WTC11 (cell line): ENCODE measurements at regions not wholly inside any gene's neighbourhood (a gene's known extent, or its start where the extent isn't known, plus 50 kb on each side); places are given as distances from the start of the nearest gene placed in this dataset.

Source experiments
- FOXP1 ChIP-seq: sonication (generic); formaldehyde crosslinking; IDR thresholded peaks from 2 replicates; pipeline ENCODE4 v1.8.0; 2022; ENCODE audit warnings: missing genetic modification reagents, mild to moderate bottlenecking, moderate library complexity, borderline replicate concordance
- SP1 ChIP-seq: sonication (generic); formaldehyde crosslinking; conservative IDR thresholded peaks from 2 replicates; pipeline ENCODE4 v1.8.1; 2022; ENCODE audit warnings: missing genetic modification reagents
- TF ChIP-seq, protein P1 (sequence below): sonication (generic); formaldehyde crosslinking; IDR thresholded peaks from 2 replicates; pipeline ENCODE4 v1.8.0; 2023; ENCODE audit warnings: mild to moderate bottlenecking, missing genetic modification reagents
- TF ChIP-seq, protein P2 (sequence below): fragments of 200-600 bp; IDR thresholded peaks from 2 replicates; pipeline ENCODE4 v1.8.0; 2022; ENCODE audit warnings: antibody characterized with exemption

DNA sequence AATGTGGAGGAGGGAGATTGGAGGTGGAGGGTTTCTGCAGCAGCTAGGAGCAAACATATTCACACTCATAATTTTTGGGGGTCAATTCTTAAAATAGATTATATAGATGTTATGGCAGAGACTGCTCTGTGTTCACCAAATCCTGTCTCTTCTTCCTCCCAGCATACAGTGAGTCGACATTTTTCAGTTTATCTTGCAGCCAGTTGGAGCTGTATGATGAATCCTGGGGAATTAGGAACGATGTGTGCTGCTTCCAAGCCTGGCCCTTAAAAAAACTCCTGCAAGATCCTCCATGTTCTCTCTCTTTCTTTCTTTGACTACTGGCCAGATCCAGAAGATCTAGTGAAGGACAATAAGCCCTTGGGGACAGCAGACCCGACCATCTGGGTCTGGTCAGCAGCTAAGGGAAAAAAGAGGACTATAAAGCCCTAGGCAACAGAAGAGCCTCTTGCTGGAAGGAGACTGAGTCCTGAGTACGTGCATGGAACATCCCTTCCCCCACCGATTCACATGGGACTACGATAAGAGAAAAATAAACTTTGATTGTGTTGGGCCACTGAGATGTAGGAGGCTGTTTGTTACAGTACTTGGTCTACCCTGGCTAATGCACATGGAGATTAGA lies 55.8 kb upstream of the POMP start:
- TF ChIP-seq, protein P1, sequence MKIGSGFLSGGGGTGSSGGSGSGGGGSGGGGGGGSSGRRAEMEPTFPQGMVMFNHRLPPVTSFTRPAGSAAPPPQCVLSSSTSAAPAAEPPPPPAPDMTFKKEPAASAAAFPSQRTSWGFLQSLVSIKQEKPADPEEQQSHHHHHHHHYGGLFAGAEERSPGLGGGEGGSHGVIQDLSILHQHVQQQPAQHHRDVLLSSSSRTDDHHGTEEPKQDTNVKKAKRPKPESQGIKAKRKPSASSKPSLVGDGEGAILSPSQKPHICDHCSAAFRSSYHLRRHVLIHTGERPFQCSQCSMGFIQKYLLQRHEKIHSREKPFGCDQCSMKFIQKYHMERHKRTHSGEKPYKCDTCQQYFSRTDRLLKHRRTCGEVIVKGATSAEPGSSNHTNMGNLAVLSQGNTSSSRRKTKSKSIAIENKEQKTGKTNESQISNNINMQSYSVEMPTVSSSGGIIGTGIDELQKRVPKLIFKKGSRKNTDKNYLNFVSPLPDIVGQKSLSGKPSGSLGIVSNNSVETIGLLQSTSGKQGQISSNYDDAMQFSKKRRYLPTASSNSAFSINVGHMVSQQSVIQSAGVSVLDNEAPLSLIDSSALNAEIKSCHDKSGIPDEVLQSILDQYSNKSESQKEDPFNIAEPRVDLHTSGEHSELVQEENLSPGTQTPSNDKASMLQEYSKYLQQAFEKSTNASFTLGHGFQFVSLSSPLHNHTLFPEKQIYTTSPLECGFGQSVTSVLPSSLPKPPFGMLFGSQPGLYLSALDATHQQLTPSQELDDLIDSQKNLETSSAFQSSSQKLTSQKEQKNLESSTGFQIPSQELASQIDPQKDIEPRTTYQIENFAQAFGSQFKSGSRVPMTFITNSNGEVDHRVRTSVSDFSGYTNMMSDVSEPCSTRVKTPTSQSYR: no peak
- TF ChIP-seq SP1 (CRISPR knock-in tag) (no peak), FOXP1 (CRISPR knock-in tag) (no peak)
- TF ChIP-seq, protein P2, sequence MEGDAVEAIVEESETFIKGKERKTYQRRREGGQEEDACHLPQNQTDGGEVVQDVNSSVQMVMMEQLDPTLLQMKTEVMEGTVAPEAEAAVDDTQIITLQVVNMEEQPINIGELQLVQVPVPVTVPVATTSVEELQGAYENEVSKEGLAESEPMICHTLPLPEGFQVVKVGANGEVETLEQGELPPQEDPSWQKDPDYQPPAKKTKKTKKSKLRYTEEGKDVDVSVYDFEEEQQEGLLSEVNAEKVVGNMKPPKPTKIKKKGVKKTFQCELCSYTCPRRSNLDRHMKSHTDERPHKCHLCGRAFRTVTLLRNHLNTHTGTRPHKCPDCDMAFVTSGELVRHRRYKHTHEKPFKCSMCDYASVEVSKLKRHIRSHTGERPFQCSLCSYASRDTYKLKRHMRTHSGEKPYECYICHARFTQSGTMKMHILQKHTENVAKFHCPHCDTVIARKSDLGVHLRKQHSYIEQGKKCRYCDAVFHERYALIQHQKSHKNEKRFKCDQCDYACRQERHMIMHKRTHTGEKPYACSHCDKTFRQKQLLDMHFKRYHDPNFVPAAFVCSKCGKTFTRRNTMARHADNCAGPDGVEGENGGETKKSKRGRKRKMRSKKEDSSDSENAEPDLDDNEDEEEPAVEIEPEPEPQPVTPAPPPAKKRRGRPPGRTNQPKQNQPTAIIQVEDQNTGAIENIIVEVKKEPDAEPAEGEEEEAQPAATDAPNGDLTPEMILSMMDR: no peak
